HG03135 (cell line): ENCODE measurements at regions not wholly inside any gene's neighbourhood (a gene's known extent, or its start where the extent isn't known, plus 50 kb on each side); places are given as distances from the start of the nearest gene placed in this dataset.
A peak's percentile ranks its signal among the peaks of the same experiment; 100 is the strongest.
"Not testable (repeated sequence)": the region's sequence is repeated elsewhere in the genome, so short reads cannot be mapped to it uniquely, and the experiment has no call there.

ENCODE experiments used
- ATAC-seq: cut with Tn5 transposase; IDR thresholded peaks from one replicate; pipeline ENCODE4 v1.9.1; 2021; ENCODE audit warnings: mild to moderate bottlenecking, moderate library complexity; ENCODE audit not compliant: unreplicated experiment

DNA sequence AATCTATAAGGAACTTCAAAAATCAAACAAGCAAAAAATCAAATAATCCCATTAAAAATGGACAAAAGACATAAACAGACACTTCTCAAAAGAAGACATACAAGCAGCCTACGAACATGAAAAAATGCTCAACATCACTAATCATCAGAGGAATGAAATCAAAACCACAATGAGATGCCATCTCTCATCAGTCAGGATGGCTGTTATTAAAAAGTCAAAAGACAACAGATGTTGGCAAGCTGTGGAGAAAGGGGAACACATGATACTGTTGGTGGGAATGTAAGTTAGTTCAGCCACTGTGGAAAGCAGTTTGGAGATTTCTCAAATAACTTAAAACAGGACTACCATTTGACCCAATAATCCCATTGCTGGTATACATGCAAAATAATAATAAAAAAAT, 226.4 kb downstream of the S1PR1 start:
- ATAC-seq, result no peak

DNA sequence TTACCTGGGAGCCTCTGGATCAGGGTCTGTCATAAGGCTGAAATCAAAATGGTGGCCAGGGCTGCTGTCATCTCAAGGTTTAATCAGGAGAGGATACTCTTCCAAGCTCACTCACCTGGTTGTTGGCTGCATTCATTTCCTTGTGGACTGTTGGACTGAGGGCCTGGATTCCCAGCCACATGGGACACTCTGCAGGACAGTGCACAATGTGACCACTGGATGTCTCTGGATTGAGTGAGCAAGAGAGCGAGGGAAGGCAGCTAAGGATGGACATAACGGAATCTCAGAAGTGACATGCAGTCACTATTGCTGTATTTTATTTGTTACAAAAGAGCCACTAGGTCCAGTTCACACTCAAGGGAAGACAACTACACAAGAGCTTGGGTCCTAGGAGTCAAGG, 229.1 kb downstream of the S1PR1 start:
- no peak for ATAC-seq

DNA sequence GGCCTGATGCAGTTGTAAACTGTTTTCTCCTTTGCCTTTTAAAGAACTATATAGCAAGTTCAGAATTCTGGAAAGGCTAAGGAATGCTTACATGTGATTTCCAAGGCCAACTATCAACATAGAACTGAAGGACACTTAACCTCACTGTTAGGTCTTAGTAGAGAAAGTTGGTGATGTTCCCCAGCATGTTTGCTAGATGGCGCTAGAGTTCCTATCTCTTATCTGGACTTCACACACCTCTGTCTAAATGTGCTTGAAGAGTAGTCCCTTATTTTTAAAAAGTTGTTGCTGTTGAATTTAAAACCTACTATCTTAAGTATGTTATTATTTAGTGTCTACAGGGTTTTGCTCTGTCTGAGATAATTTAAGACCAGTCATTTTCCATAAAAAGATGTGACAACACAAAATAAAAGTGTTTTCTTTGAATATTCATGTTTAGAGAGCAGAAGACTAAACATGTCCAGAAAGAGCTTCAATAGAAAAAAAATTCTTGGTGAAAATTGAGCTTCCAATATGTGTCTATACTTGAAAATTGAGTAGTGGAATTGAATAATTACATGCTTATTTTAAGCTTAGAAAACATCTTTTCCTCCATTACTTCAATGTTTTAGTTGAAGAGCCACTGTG, 237.3 kb downstream of the S1PR1 start:
- ATAC-seq, result no peak

DNA sequence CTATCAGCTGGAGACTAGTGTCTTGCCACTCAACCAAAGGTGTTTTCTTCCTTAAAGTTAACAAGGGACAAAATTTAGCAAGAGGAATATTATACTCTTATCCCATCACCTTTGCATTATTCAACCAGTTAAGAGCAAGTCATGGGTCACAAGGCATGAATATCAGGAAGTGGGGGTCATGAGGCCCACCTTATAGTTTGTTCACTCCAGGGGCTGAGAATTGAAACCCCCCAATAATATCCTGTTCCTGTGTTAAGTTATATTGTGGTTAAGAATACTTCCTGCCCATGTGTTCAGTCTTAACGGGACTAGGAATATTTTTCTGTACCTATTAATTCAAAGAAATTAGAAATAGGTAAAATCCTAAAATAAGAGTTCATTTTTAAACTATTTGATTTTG, 239.7 kb downstream of the S1PR1 start:
- no peak for ATAC-seq

DNA sequence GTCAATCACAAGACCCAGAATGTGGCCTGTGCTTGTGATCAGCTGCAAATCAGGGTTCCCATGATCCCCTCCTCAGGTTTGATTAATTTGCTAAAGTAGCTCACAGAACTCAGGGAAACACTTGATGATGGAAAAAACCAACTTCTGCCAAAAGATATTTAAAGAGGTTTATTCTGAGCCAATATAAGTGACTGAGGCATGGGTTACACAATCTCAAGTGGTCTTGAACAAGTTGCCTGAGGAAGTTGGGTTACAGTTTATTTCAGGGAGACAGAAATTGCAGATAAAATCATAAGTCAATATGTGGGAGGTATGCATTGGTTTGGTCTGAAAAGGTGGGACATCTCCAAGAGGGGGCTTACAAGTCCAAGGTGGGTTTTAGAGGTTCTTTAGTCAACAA, 243.1 kb downstream of the S1PR1 start:
- no peak for ATAC-seq

DNA sequence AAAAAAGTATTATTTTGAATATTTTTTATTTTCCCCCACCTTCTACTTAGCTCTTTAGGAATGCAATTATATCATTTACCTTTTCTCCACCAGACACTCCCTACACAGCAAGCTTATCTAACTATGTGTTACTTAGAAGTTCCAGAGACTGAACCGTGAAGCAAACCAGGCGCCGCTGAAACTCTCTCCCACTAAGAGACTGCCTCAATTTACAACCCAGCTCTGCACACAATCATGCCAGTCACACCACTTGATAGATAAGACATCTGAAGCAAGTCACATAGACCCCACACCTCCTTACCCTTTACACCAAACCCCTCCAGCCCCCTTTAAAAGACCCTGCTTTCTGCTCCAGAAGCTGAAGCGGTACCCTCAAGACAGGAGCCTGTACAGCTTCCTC, 245.5 kb downstream of the S1PR1 start:
- no peak for ATAC-seq

DNA sequence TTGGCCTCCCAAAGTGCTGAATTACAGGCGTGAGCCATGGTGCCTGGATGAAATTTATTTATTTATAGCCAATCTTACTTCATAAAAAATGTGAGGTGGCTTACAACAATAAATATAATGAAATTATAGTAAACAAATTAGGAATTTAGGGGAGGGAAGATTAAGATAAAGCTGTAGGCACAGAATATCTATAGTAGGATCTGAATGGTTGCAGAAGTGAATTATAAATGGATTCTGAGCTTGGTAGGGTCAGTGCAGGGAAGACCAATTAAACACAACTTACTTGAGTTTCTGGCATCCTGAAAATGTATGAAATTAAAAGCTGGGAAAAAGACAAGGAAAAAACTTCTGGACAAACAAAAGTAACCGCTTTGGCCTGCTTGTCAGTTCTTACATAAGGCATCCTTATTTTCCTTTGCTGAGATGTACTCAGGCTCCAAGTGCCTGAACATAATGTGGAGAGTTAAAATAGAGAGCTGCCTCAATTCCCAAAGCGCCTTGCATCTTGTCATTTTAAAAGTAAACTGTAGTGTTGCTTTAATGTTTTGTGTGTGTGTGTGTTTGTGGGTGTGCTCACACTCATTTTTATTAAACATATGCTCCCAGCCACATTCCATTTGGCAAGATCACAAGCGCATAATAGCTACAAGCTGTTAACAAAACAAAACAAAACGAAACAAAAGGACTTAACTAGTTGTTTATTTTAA, 247.3 kb downstream of the S1PR1 start:
- ATAC-seq, result no peak

DNA sequence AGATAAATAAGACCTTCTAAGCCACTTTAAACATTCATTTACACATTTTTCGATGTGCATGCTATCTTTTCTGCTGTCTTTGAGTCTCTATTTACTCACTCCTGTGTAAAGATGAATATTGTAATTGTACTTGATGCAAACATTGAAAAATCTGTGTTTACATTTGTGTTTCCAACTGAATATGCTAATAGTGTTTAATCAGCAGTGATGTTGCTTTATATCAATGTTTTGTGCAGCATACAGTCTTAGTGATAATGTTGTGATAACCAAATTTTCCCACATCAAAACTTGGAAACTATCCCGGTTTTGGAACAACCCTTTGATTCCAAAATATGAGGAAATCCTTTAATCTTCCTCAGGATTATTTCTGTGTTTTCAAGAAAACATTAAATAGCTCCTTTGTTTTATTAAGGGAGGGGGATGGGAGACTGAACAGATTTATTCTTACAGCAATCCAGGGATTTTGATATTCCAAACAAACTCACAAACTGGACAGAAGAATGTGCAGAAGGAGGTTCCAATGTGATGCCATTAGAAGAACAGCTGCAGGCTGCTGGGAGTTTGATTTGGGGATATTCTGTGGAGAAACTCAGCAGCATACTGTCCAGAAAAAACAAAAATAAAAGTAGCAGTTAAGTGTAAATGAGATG, 248.0 kb downstream of the S1PR1 start:
- ATAC-seq, result no peak

DNA sequence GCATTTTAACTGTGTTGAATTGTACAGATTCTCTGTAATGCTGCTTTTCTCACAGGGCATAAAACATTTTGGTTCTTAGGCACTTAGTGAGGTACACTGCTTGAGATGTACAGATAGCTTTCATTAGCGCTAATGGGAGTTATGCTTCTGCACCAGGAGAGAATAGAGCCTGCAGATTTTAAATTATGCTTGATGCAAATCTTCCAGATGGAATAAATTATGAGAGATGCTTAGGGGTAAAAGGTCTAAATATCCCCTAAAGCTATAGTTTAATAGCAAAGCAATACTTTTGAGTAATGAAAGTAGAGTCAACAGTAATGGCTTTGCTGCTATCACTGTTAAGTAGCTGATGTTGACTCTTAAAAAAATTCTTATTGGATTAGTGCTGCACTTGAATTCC, 248.9 kb downstream of the S1PR1 start:
- ATAC-seq, result no peak

DNA sequence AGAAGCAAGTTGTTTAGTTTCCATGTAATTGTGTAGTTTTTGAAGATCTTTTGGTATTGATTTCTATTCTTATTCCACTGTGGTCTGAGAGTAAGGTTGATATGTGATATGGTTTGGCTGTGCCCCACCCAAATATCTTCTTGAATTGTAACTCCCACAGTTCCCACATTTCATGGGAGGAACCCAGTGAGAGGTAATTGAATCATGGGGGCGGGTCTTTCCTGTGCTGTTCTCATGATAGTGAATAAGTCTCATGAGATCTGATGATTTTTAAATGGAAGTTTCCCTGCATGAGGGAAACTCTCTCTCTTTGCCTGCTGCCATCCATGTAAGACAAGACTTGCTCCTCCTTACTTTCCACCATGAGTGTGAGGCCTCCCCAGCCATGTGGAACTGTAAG, 255.3 kb downstream of the S1PR1 start:
- not testable (repeated sequence) for ATAC-seq

DNA sequence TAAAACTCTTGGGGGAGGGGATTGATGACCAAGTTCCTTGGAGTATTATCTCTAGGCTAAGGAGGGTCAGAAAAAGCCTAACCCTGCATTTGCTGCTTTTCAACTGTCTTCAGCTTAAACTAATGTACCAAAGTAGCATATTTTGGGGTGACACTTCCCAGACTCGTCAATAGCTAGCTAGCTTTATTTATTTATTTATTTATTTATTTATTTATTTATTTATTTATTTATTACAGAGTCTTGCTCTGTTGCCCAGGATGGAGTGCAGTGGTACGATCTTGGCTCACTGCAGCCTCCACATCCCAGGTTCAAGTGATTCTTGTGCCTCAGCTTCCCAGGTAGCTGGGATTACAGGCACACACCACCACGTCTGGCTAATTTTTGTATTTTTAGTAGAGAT, 257.1 kb downstream of the S1PR1 start:
- not testable (repeated sequence) for ATAC-seq

DNA sequence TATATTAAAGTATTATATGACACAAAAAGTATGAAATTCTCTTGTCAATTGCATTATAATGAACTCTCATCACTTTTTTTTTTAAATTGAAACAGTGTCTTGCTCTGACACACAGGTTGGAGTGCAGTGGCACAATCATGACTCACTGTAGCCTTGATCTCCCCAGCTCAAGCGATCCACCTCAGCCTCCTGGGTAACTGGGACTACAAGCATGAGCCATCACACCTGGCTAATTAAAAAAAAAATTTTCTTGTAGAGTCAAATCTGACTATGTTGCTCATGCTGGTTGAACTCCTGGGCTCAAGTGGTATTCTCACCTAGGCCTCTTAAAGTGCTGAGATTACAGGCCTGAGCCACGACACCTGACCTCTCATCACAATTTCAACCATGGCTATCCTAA, 259.3 kb downstream of the S1PR1 start:
- ATAC-seq, result no peak

DNA sequence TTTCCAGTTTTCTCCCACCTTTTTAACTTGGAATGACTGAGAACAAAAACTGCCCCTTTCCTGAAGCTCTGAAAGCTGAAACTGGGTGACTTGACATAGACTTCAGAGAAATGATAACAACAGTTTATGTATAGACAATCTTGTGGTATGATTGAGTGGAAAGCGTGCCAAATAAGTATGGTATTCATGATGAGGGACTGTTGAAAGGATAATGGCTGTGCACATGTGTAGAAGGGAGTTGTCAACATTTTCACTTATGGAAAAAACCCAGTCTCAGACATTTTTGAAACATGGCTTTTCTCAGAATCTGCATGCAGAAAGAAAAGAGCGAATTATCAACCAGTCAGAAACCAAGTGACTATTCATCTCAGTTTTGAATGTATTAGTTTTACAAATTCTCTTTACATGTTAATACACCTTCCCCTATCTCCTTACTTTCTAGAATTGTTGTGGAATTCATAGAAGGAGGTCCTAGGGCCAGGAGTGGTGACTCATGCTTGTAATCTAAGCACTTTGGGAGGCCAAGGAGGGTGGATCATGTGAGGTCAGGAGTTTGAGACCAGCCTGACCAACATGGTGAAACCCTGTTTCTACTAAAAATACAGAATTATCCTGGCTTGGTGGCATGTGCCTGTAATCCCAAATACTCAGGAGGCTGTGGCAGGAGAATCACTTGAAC, 261.2 kb downstream of the S1PR1 start:
- ATAC-seq, result no peak

DNA sequence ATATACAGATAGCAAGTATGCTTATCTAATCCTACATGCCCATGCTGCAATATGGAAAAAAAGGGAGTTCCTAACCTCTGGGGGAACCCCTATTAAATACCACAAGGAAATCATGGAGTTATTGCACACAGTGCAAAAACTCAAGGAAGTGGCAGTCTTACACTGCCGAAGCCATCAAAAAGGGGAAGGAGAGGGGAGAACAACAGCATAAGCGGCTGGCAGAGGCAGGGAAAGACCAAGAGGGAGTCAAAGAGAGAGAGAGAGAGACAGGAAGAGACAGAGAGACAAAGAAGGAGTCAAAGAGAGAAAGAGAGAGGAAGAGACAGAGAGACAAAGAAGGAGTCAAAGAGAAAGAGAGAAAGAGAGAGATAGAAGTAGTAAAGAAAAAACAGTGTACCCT, 267.3 kb downstream of the S1PR1 start:
- ATAC-seq, result not testable (repeated sequence)

DNA sequence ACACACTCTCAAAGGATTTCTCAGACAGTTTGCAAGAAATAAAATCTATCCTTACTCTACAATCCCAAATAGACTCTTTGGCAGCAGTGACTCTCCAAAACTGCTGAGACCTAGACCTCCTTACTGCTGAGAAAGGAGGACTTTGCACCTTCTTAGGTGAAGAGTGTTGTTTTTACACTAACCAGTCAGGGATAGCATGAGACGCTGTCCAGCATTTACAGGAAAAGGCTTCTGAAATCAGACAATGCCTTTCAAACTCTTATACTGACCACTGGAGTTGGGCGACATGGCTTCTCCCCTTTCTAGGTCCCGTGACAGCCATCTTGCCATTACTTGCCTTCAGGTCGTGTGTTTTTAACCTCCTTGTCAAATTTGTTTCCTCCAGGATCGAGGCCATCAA, 268.4 kb downstream of the S1PR1 start:
- not testable (repeated sequence) for ATAC-seq

DNA sequence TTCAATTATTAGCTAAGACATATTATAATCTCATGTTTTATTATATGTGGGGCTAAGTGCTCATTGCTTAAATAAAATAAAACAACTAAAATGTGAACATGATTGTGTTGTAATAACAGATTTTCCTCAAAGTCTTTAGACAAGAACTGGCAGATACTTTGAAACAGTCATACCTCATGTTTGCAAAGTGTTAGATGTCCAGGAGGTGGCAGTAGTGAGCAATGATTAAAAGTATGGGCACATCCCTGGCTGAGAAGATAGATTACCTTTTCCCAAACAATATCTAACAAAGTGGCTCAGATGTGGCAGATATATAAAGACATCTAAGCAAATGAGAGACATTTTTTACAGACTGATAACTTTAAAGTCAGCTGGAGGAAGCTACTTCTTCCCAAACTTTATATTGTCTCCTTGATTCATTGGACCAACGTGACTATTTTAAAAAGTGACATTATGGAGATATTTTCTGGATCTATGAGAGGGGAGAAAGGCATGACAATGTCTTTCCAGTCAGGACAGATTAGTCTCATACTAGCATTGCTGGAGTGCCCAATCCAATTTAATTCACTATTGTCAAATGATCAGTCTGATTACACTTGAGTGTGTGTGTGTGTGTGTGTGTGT, 269.8 kb downstream of the S1PR1 start:
- peak; percentile 85 for ATAC-seq

DNA sequence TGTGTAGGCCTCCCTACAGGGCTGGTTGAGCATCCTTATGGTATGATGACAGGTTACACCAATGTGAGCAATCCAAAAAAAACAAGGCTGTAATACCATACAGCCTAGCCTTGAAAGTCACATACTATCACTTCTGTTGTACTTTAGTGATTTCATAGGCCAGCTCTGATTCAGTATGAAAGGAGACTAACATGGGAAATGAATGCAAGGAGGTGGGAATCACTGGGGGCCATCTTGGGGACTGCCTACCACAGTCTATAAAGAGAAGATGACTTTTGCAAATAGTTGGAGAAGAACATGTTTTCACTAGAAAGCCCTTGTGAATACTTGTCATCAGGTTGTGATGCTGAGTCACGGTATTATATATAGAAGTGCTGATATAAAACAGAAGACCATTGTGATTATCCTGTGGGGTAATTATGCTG, 270.7 kb downstream of the S1PR1 start:
- ATAC-seq, result no peak

DNA sequence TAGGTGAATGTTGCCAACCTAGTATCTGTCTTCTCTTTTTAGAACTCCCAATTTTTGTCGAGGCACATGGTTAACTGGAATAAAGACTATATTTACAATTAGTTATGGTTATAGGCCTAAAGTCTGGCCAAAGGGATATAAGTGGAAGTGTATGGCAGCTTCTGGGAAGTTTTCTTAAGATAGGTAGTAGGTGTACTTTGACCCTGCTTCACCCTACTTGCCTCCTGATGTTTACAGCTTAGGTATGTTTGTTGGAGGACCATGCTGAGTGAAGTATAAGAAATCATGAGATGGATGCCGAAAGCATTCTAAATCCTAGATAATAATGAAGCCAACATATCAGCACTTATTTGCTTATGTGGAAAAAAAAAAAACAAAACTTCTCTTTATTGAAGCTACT, 272.1 kb downstream of the S1PR1 start:
- no peak for ATAC-seq

DNA sequence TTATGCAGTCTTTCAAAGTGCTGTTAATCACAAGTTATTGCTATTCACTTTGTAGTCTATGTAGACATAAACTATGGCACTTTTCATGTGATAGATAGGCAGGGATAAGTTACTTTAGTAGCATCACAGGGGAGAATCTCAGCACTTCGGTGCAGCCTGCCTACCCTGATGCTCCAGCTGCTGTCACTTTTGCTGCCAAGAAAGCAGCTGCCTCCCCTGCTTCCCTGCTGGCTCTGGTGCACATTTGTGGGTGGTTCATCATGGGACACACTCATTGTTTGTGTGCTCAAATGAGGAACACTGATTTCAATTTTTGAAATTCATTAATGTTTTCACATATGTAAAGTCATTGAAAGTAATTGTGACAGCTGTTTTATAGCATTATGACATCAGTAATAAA, 272.6 kb downstream of the S1PR1 start:
- no peak for ATAC-seq

DNA sequence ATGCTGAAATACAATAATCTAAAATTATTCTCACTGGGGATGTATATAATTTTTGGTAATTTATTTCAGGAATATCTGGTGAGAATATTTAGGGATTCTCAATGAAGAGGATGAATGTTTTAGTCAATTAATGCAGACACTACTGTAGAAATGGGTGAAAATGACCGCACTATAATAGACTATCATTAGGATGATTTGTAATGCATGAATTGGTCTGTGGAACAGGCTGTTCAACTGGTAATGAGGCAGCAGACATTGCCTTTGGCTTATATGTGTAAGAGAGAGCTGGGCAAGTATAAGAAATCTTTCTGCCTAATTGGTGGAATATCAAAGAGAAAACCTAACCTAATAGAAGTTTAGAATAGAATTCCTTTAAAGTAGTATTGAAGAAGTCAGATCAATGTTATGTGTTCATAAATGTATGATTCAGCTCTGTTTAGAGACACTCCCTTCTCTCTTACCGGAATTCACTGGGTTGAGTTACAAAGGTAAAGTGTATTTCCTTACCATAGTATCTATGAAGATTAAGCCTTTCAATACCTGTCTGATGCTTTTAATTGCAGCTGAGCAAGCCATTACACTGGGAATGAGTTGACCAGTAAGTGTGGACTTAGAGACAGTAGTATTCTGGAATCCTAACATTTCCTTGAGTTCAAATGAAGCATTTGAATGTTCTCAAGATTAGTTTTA, 274.5 kb downstream of the S1PR1 start:
- ATAC-seq, result no peak

DNA sequence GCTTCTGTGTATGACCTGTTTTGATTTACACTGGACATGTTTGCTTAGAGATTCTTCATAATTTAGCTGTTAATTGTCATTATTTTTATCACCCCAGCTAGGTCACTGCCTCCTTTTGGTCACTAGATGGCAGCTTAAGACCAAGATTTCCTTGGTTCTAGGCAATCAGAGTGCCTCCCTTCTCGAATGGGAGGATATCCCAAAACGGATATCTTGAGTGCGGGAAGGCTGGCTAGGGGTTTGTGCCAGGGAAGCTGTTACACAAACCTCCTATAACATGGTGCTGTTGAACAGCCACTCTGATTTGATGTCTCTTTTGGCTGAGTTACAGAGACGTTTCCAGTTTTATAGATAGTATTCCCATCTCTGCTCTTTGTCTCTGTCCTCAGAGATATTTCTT, 283.5 kb downstream of the S1PR1 start:
- ATAC-seq, result peak; percentile 93
